ENCODE measurements at regions not wholly inside any gene's neighbourhood (a gene's known extent, or its start where the extent isn't known, plus 50 kb on each side); places are given as distances from the start of the nearest gene placed in this dataset.

- TF ChIP-seq CTCF (IDR thresholded peaks at IDR 0.05) (no peak), ZFX (IDR thresholded peaks at IDR 0.05; ENCODE audit: borderline replicate concordance) (no peak)
These were observed 53.7 kb upstream of the GDNF start for GRCh38 chr5:37893434-37894134.

Data from 22Rv1 (cell line).